ENCODE measurements at regions not wholly inside any gene's neighbourhood (a gene's known extent, or its start where the extent isn't known, plus 50 kb on each side); places are given as distances from the start of the nearest gene placed in this dataset.

- TF ChIP-seq CTCF (IDR thresholded peaks at IDR 0.05): no peak
- TF ChIP-seq EP300 (IDR thresholded peaks at IDR 0.05): no peak
- no peak for TF ChIP-seq RFX5 (IDR thresholded peaks at IDR 0.05)
- no peak for TF ChIP-seq MAFK (IDR thresholded peaks at IDR 0.05; ENCODE audit: partially characterized antibody)
- TF ChIP-seq CHD4 (IDR thresholded peaks at IDR 0.05; ENCODE audit: borderline replicate concordance): no peak
- TF ChIP-seq, protein P1, sequence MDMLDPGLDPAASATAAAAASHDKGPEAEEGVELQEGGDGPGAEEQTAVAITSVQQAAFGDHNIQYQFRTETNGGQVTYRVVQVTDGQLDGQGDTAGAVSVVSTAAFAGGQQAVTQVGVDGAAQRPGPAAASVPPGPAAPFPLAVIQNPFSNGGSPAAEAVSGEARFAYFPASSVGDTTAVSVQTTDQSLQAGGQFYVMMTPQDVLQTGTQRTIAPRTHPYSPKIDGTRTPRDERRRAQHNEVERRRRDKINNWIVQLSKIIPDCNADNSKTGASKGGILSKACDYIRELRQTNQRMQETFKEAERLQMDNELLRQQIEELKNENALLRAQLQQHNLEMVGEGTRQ (IDR thresholded peaks at IDR 0.05): no peak
- TF ChIP-seq CBX8 (IDR thresholded peaks at IDR 0.05): no peak
- TF ChIP-seq POLR2A (IDR thresholded peaks at IDR 0.05; ENCODE audit: low read length): no peak
- TF ChIP-seq, protein P2, sequence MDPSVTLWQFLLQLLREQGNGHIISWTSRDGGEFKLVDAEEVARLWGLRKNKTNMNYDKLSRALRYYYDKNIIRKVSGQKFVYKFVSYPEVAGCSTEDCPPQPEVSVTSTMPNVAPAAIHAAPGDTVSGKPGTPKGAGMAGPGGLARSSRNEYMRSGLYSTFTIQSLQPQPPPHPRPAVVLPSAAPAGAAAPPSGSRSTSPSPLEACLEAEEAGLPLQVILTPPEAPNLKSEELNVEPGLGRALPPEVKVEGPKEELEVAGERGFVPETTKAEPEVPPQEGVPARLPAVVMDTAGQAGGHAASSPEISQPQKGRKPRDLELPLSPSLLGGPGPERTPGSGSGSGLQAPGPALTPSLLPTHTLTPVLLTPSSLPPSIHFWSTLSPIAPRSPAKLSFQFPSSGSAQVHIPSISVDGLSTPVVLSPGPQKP (IDR thresholded peaks at IDR 0.05; ENCODE audit: low read depth, low read length): no peak
- TF ChIP-seq, protein P3, sequence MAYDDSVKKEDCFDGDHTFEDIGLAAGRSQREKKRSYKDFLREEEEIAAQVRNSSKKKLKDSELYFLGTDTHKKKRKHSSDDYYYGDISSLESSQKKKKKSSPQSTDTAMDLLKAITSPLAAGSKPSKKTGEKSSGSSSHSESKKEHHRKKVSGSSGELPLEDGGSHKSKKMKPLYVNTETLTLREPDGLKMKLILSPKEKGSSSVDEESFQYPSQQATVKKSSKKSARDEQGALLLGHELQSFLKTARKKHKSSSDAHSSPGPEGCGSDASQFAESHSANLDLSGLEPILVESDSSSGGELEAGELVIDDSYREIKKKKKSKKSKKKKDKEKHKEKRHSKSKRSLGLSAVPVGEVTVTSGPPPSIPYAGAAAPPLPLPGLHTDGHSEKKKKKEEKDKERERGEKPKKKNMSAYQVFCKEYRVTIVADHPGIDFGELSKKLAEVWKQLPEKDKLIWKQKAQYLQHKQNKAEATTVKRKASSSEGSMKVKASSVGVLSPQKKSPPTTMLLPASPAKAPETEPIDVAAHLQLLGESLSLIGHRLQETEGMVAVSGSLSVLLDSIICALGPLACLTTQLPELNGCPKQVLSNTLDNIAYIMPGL (CRISPR knock-in tag; IDR thresholded peaks at IDR 0.05; ENCODE audit: borderline replicate concordance): no peak
- TF ChIP-seq BHLHE40 (IDR thresholded peaks at IDR 0.05; ENCODE audit: low read depth, low read length): no peak
- TF ChIP-seq PHF8 (IDR thresholded peaks at IDR 0.05; ENCODE audit: borderline replicate concordance, low read depth): no peak
- TF ChIP-seq, protein P4, sequence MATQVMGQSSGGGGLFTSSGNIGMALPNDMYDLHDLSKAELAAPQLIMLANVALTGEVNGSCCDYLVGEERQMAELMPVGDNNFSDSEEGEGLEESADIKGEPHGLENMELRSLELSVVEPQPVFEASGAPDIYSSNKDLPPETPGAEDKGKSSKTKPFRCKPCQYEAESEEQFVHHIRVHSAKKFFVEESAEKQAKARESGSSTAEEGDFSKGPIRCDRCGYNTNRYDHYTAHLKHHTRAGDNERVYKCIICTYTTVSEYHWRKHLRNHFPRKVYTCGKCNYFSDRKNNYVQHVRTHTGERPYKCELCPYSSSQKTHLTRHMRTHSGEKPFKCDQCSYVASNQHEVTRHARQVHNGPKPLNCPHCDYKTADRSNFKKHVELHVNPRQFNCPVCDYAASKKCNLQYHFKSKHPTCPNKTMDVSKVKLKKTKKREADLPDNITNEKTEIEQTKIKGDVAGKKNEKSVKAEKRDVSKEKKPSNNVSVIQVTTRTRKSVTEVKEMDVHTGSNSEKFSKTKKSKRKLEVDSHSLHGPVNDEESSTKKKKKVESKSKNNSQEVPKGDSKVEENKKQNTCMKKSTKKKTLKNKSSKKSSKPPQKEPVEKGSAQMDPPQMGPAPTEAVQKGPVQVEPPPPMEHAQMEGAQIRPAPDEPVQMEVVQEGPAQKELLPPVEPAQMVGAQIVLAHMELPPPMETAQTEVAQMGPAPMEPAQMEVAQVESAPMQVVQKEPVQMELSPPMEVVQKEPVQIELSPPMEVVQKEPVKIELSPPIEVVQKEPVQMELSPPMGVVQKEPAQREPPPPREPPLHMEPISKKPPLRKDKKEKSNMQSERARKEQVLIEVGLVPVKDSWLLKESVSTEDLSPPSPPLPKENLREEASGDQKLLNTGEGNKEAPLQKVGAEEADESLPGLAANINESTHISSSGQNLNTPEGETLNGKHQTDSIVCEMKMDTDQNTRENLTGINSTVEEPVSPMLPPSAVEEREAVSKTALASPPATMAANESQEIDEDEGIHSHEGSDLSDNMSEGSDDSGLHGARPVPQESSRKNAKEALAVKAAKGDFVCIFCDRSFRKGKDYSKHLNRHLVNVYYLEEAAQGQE (IDR thresholded peaks at IDR 0.05): no peak
Measured at GRCh38 chr2:136448986-136449780, 316.2 kb upstream of the THSD7B start.

All from A549 (cell line).